ENCODE measurements at regions not wholly inside any gene's neighbourhood (a gene's known extent, or its start where the extent isn't known, plus 50 kb on each side); places are given as distances from the start of the nearest gene placed in this dataset.

DNA sequence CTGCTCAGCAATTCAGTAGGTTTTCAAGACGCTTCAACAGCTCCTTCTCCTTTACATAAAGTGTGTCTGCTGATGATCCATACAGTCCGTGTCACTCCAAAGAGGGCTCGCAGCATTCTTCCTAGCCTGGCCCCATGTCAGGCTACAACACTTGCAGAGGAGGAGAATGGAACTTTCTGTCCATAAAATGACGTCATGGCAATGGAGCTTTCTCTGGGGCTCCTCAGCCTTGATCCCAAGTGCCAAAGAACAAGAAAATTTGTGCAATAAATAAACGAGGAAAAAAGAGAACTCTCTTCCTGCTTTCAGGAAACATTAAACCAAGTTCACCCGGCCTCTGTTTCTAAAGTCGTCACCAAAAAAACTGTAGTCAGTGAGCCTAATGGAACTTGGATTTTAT, 199.5 kb upstream of the MEIS1 start:
- TF ChIP-seq, protein P1, sequence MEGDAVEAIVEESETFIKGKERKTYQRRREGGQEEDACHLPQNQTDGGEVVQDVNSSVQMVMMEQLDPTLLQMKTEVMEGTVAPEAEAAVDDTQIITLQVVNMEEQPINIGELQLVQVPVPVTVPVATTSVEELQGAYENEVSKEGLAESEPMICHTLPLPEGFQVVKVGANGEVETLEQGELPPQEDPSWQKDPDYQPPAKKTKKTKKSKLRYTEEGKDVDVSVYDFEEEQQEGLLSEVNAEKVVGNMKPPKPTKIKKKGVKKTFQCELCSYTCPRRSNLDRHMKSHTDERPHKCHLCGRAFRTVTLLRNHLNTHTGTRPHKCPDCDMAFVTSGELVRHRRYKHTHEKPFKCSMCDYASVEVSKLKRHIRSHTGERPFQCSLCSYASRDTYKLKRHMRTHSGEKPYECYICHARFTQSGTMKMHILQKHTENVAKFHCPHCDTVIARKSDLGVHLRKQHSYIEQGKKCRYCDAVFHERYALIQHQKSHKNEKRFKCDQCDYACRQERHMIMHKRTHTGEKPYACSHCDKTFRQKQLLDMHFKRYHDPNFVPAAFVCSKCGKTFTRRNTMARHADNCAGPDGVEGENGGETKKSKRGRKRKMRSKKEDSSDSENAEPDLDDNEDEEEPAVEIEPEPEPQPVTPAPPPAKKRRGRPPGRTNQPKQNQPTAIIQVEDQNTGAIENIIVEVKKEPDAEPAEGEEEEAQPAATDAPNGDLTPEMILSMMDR (IDR thresholded peaks at IDR 0.05) = no peak
- TF ChIP-seq, protein P2, sequence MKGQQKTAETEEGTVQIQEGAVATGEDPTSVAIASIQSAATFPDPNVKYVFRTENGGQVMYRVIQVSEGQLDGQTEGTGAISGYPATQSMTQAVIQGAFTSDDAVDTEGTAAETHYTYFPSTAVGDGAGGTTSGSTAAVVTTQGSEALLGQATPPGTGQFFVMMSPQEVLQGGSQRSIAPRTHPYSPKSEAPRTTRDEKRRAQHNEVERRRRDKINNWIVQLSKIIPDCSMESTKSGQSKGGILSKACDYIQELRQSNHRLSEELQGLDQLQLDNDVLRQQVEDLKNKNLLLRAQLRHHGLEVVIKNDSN (IDR thresholded peaks at IDR 0.05; ENCODE audit: borderline replicate concordance, low read depth) = no peak
